NT2/D1 (cell line): ENCODE measurements at regions not wholly inside any gene's neighbourhood (a gene's known extent, or its start where the extent isn't known, plus 50 kb on each side); places are given as distances from the start of the nearest gene placed in this dataset.

Experiments
- DNase-seq: peaks from one replicate; pipeline ENCODE4 v3.0.0-alpha.2; 2011; ENCODE audit warnings: low read depth, low spot score
- H3K27me3 ChIP-seq: 2 replicates; pipeline ENCODE4 v1.6.0; 2011; ENCODE audit warnings: mild to moderate bottlenecking; ENCODE audit not compliant: insufficient read length, insufficient read depth
- H3K36me3 ChIP-seq: 2 replicates; pipeline ENCODE4 v1.6.1; 2011; ENCODE audit warnings: mild to moderate bottlenecking, low read length, mixed read lengths; ENCODE audit not compliant: insufficient read depth, insufficient read length
- H3K4me1 ChIP-seq: 2 replicates; pipeline ENCODE4 v1.5.1; 2011; ENCODE audit not compliant: insufficient read depth, insufficient read length
- H3K4me3 ChIP-seq: 2 replicates; pipeline ENCODE4 v1.5.1; 2011; ENCODE audit warnings: low read depth; ENCODE audit not compliant: insufficient read length
- H3K9ac ChIP-seq: 2 replicates; pipeline ENCODE4 v1.6.0; 2011; ENCODE audit warnings: low read depth; ENCODE audit not compliant: insufficient read length
- H3K9me3 ChIP-seq: 2 replicates; pipeline ENCODE4 v1.5.1; 2011; ENCODE audit warnings: mild to moderate bottlenecking, low read length; ENCODE audit not compliant: insufficient read depth
- SUZ12 ChIP-seq: IDR thresholded peaks from 2 replicates; pipeline ENCODE4 v1.6.1; 2011; ENCODE audit not compliant: insufficient read length, insufficient read depth; ENCODE audit errors: extremely low read depth
- YY1 ChIP-seq: IDR thresholded peaks from 2 replicates; pipeline ENCODE4 v1.6.1; 2011; ENCODE audit not compliant: insufficient read length, insufficient read depth
- ZNF274 ChIP-seq: IDR thresholded peaks from 2 replicates; pipeline ENCODE4 v1.6.1; 2011; ENCODE audit warnings: mild to moderate bottlenecking, low read depth, low read length

GRCh38 chr2:181755181-181755580, 74.9 kb upstream of the NEUROD1 start:
- no peaks in the 10 kb centered on the region for H3K9me3 ChIP-seq
- no peak overlapping the region for H3K9ac ChIP-seq

GRCh38 chr2:181760521-181760920, 80.2 kb upstream of the NEUROD1 start:
- Histone ChIP-seq H3K27me3 (no peaks in the 10 kb centered on the region), H3K36me3 (no peaks in the 10 kb centered on the region), H3K4me3 (no peak overlapping the region), H3K9ac (no peak overlapping the region), H3K9me3 (no peaks in the 10 kb centered on the region), H3K4me1 (no peaks in the 10 kb centered on the region)
- TF ChIP-seq ZNF274 = no peak
- no peak for TF ChIP-seq SUZ12
- TF ChIP-seq YY1 = no peak
- DNase-seq = no peak

More at GRCh38 chr2:181755181-181755580, 74.9 kb upstream of the NEUROD1 start:
- H3K4me1 ChIP-seq = no peaks in the 10 kb centered on the region
- H3K27me3 ChIP-seq = no peaks in the 10 kb centered on the region
- no peak for TF ChIP-seq YY1
- no peak for TF ChIP-seq ZNF274
- TF ChIP-seq SUZ12 = no peak
- no peaks in the 10 kb centered on the region for H3K36me3 ChIP-seq
- no peak overlapping the region for H3K4me3 ChIP-seq
- no peak for DNase-seq

GRCh38 chr2:181761175-181761574, 80.9 kb upstream of the NEUROD1 start:
- no peak overlapping the region for H3K4me3 ChIP-seq
- no peak overlapping the region for H3K9ac ChIP-seq
- DNase-seq = no peak
- H3K27me3 ChIP-seq = no peaks in the 10 kb centered on the region
- no peaks in the 10 kb centered on the region for H3K4me1 ChIP-seq
- TF ChIP-seq SUZ12 (no peak), ZNF274 (no peak), YY1 (no peak)
- H3K9me3 ChIP-seq = no peaks in the 10 kb centered on the region
- no peaks in the 10 kb centered on the region for H3K36me3 ChIP-seq

DNA sequence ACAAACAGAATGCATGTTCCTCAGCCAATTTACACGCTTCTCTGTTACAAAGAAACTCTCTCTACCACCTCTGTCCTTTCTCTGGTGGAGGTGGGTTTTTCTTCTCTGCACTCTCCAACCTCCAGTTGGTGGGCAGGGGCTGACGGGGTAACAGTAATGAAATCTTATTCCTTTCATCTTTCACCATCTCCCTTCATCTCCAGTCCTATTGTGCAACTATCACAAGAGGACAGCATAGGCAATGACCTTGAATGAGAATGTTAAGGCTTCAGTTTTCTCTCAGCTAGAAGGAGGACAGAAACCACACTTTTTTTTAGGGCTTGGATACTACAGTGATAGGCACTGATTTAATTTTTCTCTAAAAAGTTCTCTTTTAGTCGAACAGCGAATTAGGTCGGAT, 81.7 kb upstream of the NEUROD1 start:
- TF ChIP-seq ZNF274 (no peak), YY1 (no peak), SUZ12 (no peak)
- Histone ChIP-seq H3K9ac (no peak overlapping the region), H3K27me3 (no peaks in the 10 kb centered on the region), H3K4me3 (no peak overlapping the region), H3K36me3 (no peaks in the 10 kb centered on the region), H3K9me3 (no peaks in the 10 kb centered on the region), H3K4me1 (no peaks in the 10 kb centered on the region)
- DNase-seq = no peak

- no peaks in the 10 kb centered on the region for H3K36me3 ChIP-seq
- DNase-seq = no peak
- H3K9me3 ChIP-seq = no peaks in the 10 kb centered on the region
- no peaks in the 10 kb centered on the region for H3K4me1 ChIP-seq
- TF ChIP-seq ZNF274 = no peak
- TF ChIP-seq SUZ12 = no peak
- no peak for TF ChIP-seq YY1
- H3K9ac ChIP-seq = no peak overlapping the region
- H3K4me3 ChIP-seq = no peak overlapping the region
- H3K27me3 ChIP-seq = no peaks in the 10 kb centered on the region
Observed at GRCh38 chr2:181762848-181763247, 82.5 kb upstream of the NEUROD1 start.

DNA sequence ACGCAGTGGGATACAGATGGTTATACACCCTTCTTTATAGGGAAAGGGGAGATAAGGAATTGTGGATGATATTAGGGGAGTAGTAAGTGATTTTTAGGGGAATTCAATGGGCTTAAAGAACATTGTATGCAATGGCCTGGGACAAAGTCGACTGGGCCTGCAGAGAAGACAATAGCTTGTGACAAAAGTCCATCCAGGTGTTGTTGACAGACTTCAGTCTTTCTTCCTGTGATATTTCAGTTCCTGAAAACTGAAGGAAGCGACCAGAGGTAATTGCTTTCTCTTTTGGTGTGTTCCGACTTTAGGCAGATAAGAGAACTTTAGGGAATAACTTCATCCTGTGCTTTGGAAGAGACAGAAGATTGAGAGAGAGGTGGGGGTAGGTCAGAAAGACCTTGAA, 83.1 kb upstream of the NEUROD1 start:
- no peak overlapping the region for H3K9ac ChIP-seq
- H3K4me3 ChIP-seq = no peak overlapping the region
- no peak for TF ChIP-seq SUZ12
- no peak for TF ChIP-seq ZNF274
- TF ChIP-seq YY1 = no peak
- no peaks in the 10 kb centered on the region for H3K36me3 ChIP-seq
- no peaks in the 10 kb centered on the region for H3K9me3 ChIP-seq
- H3K4me1 ChIP-seq = no peaks in the 10 kb centered on the region
- no peaks in the 10 kb centered on the region for H3K27me3 ChIP-seq
- no peak for DNase-seq

- TF ChIP-seq ZNF274 (no peak), SUZ12 (no peak), YY1 (no peak)
- no peak overlapping the region for H3K9ac ChIP-seq
- no peak for DNase-seq
- no peaks in the 10 kb centered on the region for H3K4me1 ChIP-seq
- H3K4me3 ChIP-seq = no peak overlapping the region
- no peaks in the 10 kb centered on the region for H3K36me3 ChIP-seq
- H3K27me3 ChIP-seq = no peaks in the 10 kb centered on the region
- no peaks in the 10 kb centered on the region for H3K9me3 ChIP-seq
Observed at GRCh38 chr2:181764095-181764963, 84.0 kb upstream of the NEUROD1 start.
